B cell (primary cell): ENCODE measurements at regions not wholly inside any gene's neighbourhood (a gene's known extent, or its start where the extent isn't known, plus 50 kb on each side); places are given as distances from the start of the nearest gene placed in this dataset.

Source experiments
- ATAC-seq: fragments of 200-7000 bp; cut with Tn5 transposase; one replicate; pipeline ENCODE4 v1.10.0; 2021; ENCODE audit warnings: low read depth, mild to moderate bottlenecking, moderate number of reproducible peaks, moderate library complexity
- CTCF ChIA-PET: fragments of 350-600 bp; sonication (Branson Sonifier 250); formaldehyde crosslinking; loops from one replicate; lab custom pipeline; 2021; ENCODE audit warnings: antibody characterized with exemption, inconsistent platforms; lab: Charles Lee
- POLR2A ChIA-PET: fragments of 350-600 bp; sonication (Branson Sonifier 250); formaldehyde crosslinking; loops from one replicate; lab custom pipeline; 2021; ENCODE audit warnings: antibody characterized with exemption; lab: Charles Lee
- DNase-seq: peaks from one replicate; pipeline ENCODE4 v3.0.0; 2013
- H2AFZ ChIP-seq: 2 replicates; pipeline ENCODE4 v1.6.1; 2012; ENCODE audit warnings: mild to moderate bottlenecking, low read depth, low read length; ENCODE audit not compliant: insufficient read depth, poor library complexity, severe bottlenecking
- H3K27ac ChIP-seq, 2 donors: 1 replicate in 1 of 2; 2 replicates in 1 of 2; pipeline ENCODE4 v1.5.1; 2012 to 2013; ENCODE audit warnings: low read length in 2 of 2, mild to moderate bottlenecking in 2 of 2, moderate library complexity in 1 of 2
- H3K27me3 ChIP-seq, 4 experiments: fragments of 200-600 bp in 1 of 4; sonication (generic) in 1 of 4; replicated peaks in 1 of 4; 1 replicate in 2 of 4; 2 replicates in 2 of 4; pipeline versions ENCODE4 v1.6.1 to v1.7.0; 2013 to 2016; ENCODE audit warnings: low read length in 3 of 4, mild to moderate bottlenecking in 2 of 4, mixed read lengths in 1 of 4, moderate library complexity in 1 of 4; ENCODE audit not compliant: insufficient read depth in 4 of 4, control insufficient read depth in 3 of 4; ENCODE audit errors: control extremely low read depth in 1 of 4
- H3K36me3 ChIP-seq, 2 experiments: replicated peaks in 1 of 2; 1 replicate in 1 of 2; 2 replicates in 1 of 2; pipeline versions ENCODE4 v1.6.1 to v1.7.1; 2013; ENCODE audit warnings: low read length in 1 of 2; ENCODE audit not compliant: insufficient read depth in 2 of 2, control insufficient read depth in 1 of 2; ENCODE audit errors: control extremely low read depth in 1 of 2, extremely low read depth in 1 of 2
- H3K4me1 ChIP-seq, 2 donors: fragments of 200-600 bp in 1 of 2; sonication (generic) in 1 of 2; 1 replicate in 1 of 2; 2 replicates in 1 of 2; pipeline versions ENCODE4 v1.5.1 to v1.6.1; 2013 to 2017; ENCODE audit warnings: low read length in 2 of 2; ENCODE audit not compliant: control insufficient read depth in 2 of 2, insufficient read depth in 2 of 2
- H3K4me2 ChIP-seq: replicated peaks from 2 replicates; pipeline ENCODE3; 2012; ENCODE audit warnings: mild to moderate bottlenecking, low read depth, low read length; ENCODE audit not compliant: poor library complexity, severe bottlenecking
- H3K4me3 ChIP-seq, 5 experiments: fragments of 200-600 bp in 1 of 5; sonication (generic) in 1 of 5; 1 replicate in 3 of 5; 2 replicates in 2 of 5; pipeline versions ENCODE4 v1.5.1 to v1.7.0; 2011 to 2016; ENCODE audit warnings: low read length in 4 of 5, mild to moderate bottlenecking in 4 of 5, low read depth in 2 of 5, control low read depth in 1 of 5, moderate library complexity in 1 of 5; ENCODE audit not compliant: insufficient read depth in 1 of 5; ENCODE audit errors: control extremely low read depth in 1 of 5, extremely low read depth in 1 of 5
- H3K79me2 ChIP-seq: fragments of 200-600 bp; sonication (generic); one replicate; pipeline ENCODE4 v1.6.0; 2016; ENCODE audit warnings: low read length; ENCODE audit not compliant: control insufficient read depth, insufficient read depth
- H3K9ac ChIP-seq: fragments of 200-600 bp; sonication (generic); 2 replicates; pipeline ENCODE4 v1.6.1; 2017; ENCODE audit warnings: mild to moderate bottlenecking, low read length, moderate library complexity
- H3K9me3 ChIP-seq, 3 donors: one replicate each; pipeline versions ENCODE4 v1.6.1 to v1.7.1; 2013; ENCODE audit warnings: low read length in 2 of 3; ENCODE audit not compliant: control insufficient read depth in 2 of 3, insufficient read depth in 1 of 3; ENCODE audit errors: control extremely low read depth in 1 of 3
- H4K20me1 ChIP-seq: 2 replicates; pipeline ENCODE4 v1.6.0; 2012; ENCODE audit warnings: mild to moderate bottlenecking, low read length; ENCODE audit not compliant: insufficient read depth, control insufficient read depth, poor library complexity, severe bottlenecking
- H3K27ac Mint-ChIP-seq: one replicate; pipeline ENCODE4 v1.8.0; 2021; ENCODE audit warnings: mixed read lengths
- H3K27me3 Mint-ChIP-seq: one replicate; pipeline ENCODE4 v1.8.0; 2021; ENCODE audit warnings: mixed read lengths
- H3K4me1 Mint-ChIP-seq: one replicate; pipeline ENCODE4 v1.8.0; 2021; ENCODE audit warnings: mixed read lengths
- H3K4me3 Mint-ChIP-seq: one replicate; pipeline ENCODE4 v1.8.0; 2021; ENCODE audit warnings: mixed read lengths
- H3K9me3 Mint-ChIP-seq: one replicate; pipeline ENCODE4 v1.8.0; 2022; ENCODE audit warnings: mixed read lengths; ENCODE audit not compliant: insufficient read depth
- EZH2 ChIP-seq: IDR thresholded peaks from 2 replicates; pipeline ENCODE4 v1.6.1; 2012; ENCODE audit warnings: borderline replicate concordance, low read depth, mild to moderate bottlenecking, moderate library complexity, low read length; ENCODE audit not compliant: insufficient read depth, poor library complexity, severe bottlenecking
- WGBS: methylation state at CpG from one replicate; pipeline ENCODE4 v1.1.5; 2013; ENCODE audit warnings: missing lambda C conversion rate; ENCODE audit not compliant: insufficient coverage; 5-methylcytosine and 5-hydroxymethylcytosine counted together
- intact Hi-C: fragments of 100-400 bp; cut with micrococcal nuclease; formaldehyde crosslinking; loops from one replicate; pipeline ENCODE4 v1.10.0; 2022
- TF ChIP-seq, protein P1 (sequence below): fragments of 200-600 bp; IDR thresholded peaks from one replicate; pipeline ENCODE4 v1.8.0; 2022; ENCODE audit warnings: antibody characterized with exemption, mild to moderate bottlenecking

DNA sequence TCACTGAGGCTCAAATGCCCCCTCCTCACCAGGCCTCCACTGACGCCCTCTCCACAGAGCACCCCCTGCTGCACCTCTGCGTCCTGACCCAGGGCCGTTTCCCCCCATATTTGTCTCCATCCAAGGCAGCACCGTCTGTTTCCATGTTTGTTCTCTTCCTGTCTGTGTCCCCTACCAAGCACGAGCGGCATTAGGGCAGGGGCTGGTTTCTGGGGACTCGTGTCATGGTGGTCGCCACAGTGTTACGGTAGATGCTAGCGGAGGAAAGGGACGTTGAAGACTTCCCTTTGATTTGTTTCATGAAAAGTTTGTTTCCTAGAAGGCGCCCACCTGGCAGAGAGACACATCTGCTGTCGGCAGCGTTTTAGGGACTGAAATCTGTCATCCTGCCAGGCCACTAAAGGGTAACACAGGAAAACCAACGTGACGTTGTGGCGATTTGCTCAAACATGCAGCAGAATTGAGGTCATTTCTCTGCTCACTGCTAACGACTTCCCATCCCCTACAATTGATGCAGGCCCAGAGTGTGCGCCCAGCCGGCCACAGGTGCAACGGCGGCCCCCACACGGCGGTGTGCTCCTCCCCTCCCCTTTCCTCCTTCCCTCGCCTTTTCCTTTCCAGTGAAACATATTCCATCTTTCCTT is 79.3 kb upstream of the IRX4 start:
- no peaks in the 10 kb centered on the region for H3K27me3 ChIP-seq
- Mint-ChIP-seq H3K27me3 (peaks cover 2% of the 10 kb centered on the region), H3K9me3 (no peaks in the 10 kb centered on the region), H3K4me1 (no peaks in the 10 kb centered on the region), H3K4me3 (no peak overlapping the region), H3K27ac (no peak overlapping the region)
- no peak overlapping the region for H3K9ac ChIP-seq
- H4K20me1 ChIP-seq = no peaks in the 10 kb centered on the region
- ChIA-PET POLR2A (no interaction called here), CTCF (no interaction called here)
- ATAC-seq = no peak
- TF ChIP-seq, protein P1, sequence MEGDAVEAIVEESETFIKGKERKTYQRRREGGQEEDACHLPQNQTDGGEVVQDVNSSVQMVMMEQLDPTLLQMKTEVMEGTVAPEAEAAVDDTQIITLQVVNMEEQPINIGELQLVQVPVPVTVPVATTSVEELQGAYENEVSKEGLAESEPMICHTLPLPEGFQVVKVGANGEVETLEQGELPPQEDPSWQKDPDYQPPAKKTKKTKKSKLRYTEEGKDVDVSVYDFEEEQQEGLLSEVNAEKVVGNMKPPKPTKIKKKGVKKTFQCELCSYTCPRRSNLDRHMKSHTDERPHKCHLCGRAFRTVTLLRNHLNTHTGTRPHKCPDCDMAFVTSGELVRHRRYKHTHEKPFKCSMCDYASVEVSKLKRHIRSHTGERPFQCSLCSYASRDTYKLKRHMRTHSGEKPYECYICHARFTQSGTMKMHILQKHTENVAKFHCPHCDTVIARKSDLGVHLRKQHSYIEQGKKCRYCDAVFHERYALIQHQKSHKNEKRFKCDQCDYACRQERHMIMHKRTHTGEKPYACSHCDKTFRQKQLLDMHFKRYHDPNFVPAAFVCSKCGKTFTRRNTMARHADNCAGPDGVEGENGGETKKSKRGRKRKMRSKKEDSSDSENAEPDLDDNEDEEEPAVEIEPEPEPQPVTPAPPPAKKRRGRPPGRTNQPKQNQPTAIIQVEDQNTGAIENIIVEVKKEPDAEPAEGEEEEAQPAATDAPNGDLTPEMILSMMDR = no peak
- no peak for TF ChIP-seq EZH2
- intact Hi-C loops = no loop called here
- no peak overlapping the region for H3K4me2 ChIP-seq
- no peaks in the 10 kb centered on the region for H3K36me3 ChIP-seq
- H2AFZ ChIP-seq = no peak overlapping the region
- no peaks in the 10 kb centered on the region for H3K79me2 ChIP-seq
- no peak overlapping the region for H3K4me3 ChIP-seq
- H3K9me3 ChIP-seq = peaks cover 0 to 11% (median 0%) of the 10 kb centered on the region in 3 donors
- H3K4me1 ChIP-seq = no peaks in the 10 kb centered on the region
- no peak for DNase-seq
- H3K27ac ChIP-seq = no peak overlapping the region
- WGBS = 76% methylated on average over 24 of the region's 25 CpGs

GRCh38 chr5:1961304-1961946 is 78.7 kb upstream of the IRX4 start:
- DNase-seq (no peak), ATAC-seq (no peak)
- Mint-ChIP-seq H3K4me3 (no peak overlapping the region), H3K4me1 (no peaks in the 10 kb centered on the region), H3K27ac (no peak overlapping the region), H3K9me3 (no peaks in the 10 kb centered on the region), H3K27me3 (peaks cover 2% of the 10 kb centered on the region)
- Histone ChIP-seq H3K9ac (no peak overlapping the region), H3K9me3 (peaks cover 0 to 11% (median 0%) of the 10 kb centered on the region in 3 donors), H3K4me3 (no peak overlapping the region), H3K4me2 (no peak overlapping the region), H3K36me3 (no peaks in the 10 kb centered on the region), H2AFZ (no peak overlapping the region), H3K79me2 (no peaks in the 10 kb centered on the region), H3K27me3 (no peaks in the 10 kb centered on the region), H3K27ac (no peak overlapping the region), H3K4me1 (no peaks in the 10 kb centered on the region), H4K20me1 (no peaks in the 10 kb centered on the region)
- intact Hi-C loops = no loop called here
- TF ChIP-seq, protein P1 = no peak
- TF ChIP-seq EZH2 = no peak
- CTCF ChIA-PET = no interaction called here
- POLR2A ChIA-PET = no interaction called here
- 84% methylated on average over 13 of the region's 14 CpGs for WGBS
